ENCODE measurements at regions not wholly inside any gene's neighbourhood (a gene's known extent, or its start where the extent isn't known, plus 50 kb on each side); places are given as distances from the start of the nearest gene placed in this dataset.

DNA sequence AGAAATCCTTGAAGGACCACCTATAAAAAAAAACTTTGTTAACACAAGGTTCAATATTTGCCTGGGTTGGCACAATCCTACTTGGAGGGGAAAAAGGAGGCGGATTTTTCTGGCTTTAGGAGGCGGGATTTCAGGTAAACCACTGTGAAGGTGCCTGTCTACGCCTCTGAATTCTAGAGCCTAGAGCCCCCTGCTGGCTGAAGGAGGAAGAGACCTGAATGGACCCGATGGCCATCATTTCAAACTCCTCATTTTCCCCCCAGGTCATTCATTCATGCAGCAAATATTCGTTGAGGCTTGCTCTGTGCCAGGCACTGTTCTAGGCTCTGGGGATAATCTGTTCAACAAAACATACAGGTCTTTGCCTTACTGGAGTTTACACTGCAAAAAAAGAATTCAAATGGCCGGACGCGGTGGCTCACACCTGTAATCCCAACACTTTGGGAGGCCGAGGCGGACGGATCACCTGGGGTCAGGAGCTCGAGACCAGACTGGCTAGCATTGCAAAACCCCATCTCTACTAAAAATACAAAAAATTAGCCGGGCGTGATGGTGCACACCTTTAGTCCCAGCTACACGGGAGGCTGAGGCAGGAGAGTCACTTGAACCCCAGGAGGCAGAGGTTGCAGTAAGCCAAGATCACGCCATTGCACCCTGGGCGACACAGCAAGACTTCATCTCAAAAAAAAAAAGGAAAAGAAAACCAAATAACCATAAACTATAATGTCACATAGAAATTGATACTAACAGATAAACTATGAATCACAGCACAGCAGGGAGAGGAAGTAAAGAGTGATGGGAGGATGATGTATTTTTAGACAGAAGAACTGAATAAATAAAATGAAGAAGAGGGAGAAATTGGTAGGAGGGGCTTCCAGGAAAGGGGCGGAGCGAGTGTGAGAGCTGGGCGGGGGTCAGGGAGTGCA lies 90.1 kb upstream of the NFE2L3 start:
- TF ChIP-seq CTCF (IDR thresholded peaks at IDR 0.05) (peak; percentile 21 to 52 (median 36)), POLR2A (IDR thresholded peaks at IDR 0.05) (no peak)
